Stomach (tissue), 8 donors: ENCODE measurements at regions not wholly inside any gene's neighbourhood (a gene's known extent, or its start where the extent isn't known, plus 50 kb on each side); places are given as distances from the start of the nearest gene placed in this dataset.
"Not testable (repeated sequence)": the region's sequence is repeated elsewhere in the genome, so short reads cannot be mapped to it uniquely, and the experiment has no call there.

Experiments used
- DNase-seq, 2 donors: peaks; one replicate each; pipeline versions ENCODE4 v3.0.0 to v3.0.0-alpha.2; 2013 to 2019
- H3K27ac ChIP-seq, 5 donors: fragments of 200-600 bp in 4 of 5; sonication (generic) in 4 of 5; one replicate each; pipeline ENCODE4 v1.5.1; 2013 to 2019; ENCODE audit warnings: mild to moderate bottlenecking in 1 of 5, moderate library complexity in 1 of 5
- H3K27me3 ChIP-seq, 3 donors: fragments of 200-600 bp; sonication (generic); one replicate each; pipeline ENCODE4 v1.5.1; 2017 to 2019; ENCODE audit warnings: mixed run types in 1 of 3
- H3K36me3 ChIP-seq, 4 donors: fragments of 200-600 bp; sonication (generic); 1 replicate in 3 of 4; 2 replicates in 1 of 4; pipeline ENCODE4 v1.5.1; 2016 to 2019
- H3K4me1 ChIP-seq, 4 donors: fragments of 200-600 bp; sonication (generic); one replicate each; pipeline ENCODE4 v1.5.1; 2016 to 2019
- H3K4me3 ChIP-seq, 4 donors: fragments of 200-600 bp; sonication (generic) in 3 of 4; one replicate each; pipeline ENCODE4 v1.5.1; 2016 to 2019; ENCODE audit warnings: mild to moderate bottlenecking in 1 of 4
- H3K9me3 ChIP-seq, 4 donors: fragments of 200-600 bp; sonication (generic); one replicate each; pipeline ENCODE4 v1.5.1; 2016 to 2019
- CTCF ChIP-seq, 7 experiments: fragments of 450-650 bp in 4 of 7; fragments of 200-600 bp in 3 of 7; sonication (generic) in 3 of 7; IDR thresholded peaks; one replicate each; pipeline ENCODE4 v1.5.1; 2016 to 2019; ENCODE audit warnings: antibody characterized with exemption in 7 of 7, control low read depth in 2 of 7, mild to moderate bottlenecking in 1 of 7
- EP300 ChIP-seq: sonication (generic); formaldehyde crosslinking; IDR thresholded peaks from one replicate; pipeline ENCODE4 v1.6.1; 2017; ENCODE audit warnings: antibody characterized with exemption
- POLR2A ChIP-seq, 4 donors: fragments of 450-650 bp; IDR thresholded peaks; one replicate each; pipeline ENCODE4 v1.6.1; 2016; ENCODE audit warnings: antibody characterized with exemption in 4 of 4, control low read depth in 2 of 4, mild to moderate bottlenecking in 1 of 4, moderate library complexity in 1 of 4
- POLR2AphosphoS5 ChIP-seq, 3 donors: sonication (generic); formaldehyde crosslinking; IDR thresholded peaks; one replicate each; pipeline ENCODE4 v1.6.1; 2016; ENCODE audit warnings: antibody characterized with exemption in 3 of 3
- WGBS, 5 donors: extraction: QIAGEN DNeasy Blood & Tissue Kit in 3 of 5; methylation state at CpG; one replicate each; pipeline versions ENCODE4 v1.1.5 to v1.1.7; 2013 to 2018; 5-methylcytosine and 5-hydroxymethylcytosine counted together
- intact Hi-C: fragments of 100-400 bp; cut with DNase I; formaldehyde crosslinking; loops from one replicate; pipeline ENCODE4 v1.15.1; 2023; ENCODE audit warnings: low total_unique reads
- donor health status: healthy with polysubstance abuse.
- donor health status: Bipolar disorder and iron deficiency.
- donor health status: healthy.

- Histone ChIP-seq H3K27me3 (no peaks in the 10 kb centered on the region), H3K9me3 (peaks cover 0 to 4% (median 0%) of the 10 kb centered on the region in 4 donors), H3K4me3 (no peak overlapping the region), H3K36me3 (no peaks in the 10 kb centered on the region), H3K27ac (no peak overlapping the region), H3K4me1 (no peaks in the 10 kb centered on the region)
- DNase-seq, result no peak
- 41 to 53% (median 43%) methylated on average over 3 of the region's 3 CpGs for WGBS, 5 donors
- TF ChIP-seq EP300 (no peak), POLR2AphosphoS5 (IDR thresholded peaks at IDR 0.05) (no peak), CTCF (IDR thresholded peaks at IDR 0.05) (no peak), POLR2A (IDR thresholded peaks at IDR 0.05) (no peak)
- intact Hi-C loops, result no loop called here
Measured at GRCh38 chr10:20485554-20485953, 411.6 kb downstream of the NEBL start.

- H3K9me3 ChIP-seq, result peaks cover 0 to 8% (median 0%) of the 10 kb centered on the region in 4 donors
- H3K27me3 ChIP-seq, result no peaks in the 10 kb centered on the region
- no peaks in the 10 kb centered on the region for H3K36me3 ChIP-seq
- no peaks in the 10 kb centered on the region for H3K4me1 ChIP-seq
- TF ChIP-seq POLR2A (IDR thresholded peaks at IDR 0.05) (no peak), EP300 (no peak), CTCF (IDR thresholded peaks at IDR 0.05) (no peak), POLR2AphosphoS5 (IDR thresholded peaks at IDR 0.05) (no peak)
- DNase-seq, result no peak
- intact Hi-C loops, result no loop called here
- H3K27ac ChIP-seq, result no peak overlapping the region
- H3K4me3 ChIP-seq, result no peak overlapping the region
- 70 to 79% (median 74%) methylated on average over 2 of the region's 2 CpGs for WGBS, 5 donors
Measured at GRCh38 chr10:20481054-20481453, 416.1 kb downstream of the NEBL start.

- H3K4me1 ChIP-seq, H3K27ac ChIP-seq, H3K36me3 ChIP-seq, intact Hi-C loops, DNase-seq, H3K9me3 ChIP-seq, H3K27me3 ChIP-seq, H3K4me3 ChIP-seq: not testable (repeated sequence)
- WGBS, 5 donors, result 92 to 100% (median 97%) methylated on average over 1 of the region's 1 CpG
Measured at GRCh38 chr10:20480575-20480974, 416.5 kb downstream of the NEBL start.

- Histone ChIP-seq H3K4me3 (no peak overlapping the region), H3K4me1 (no peaks in the 10 kb centered on the region), H3K27me3 (no peaks in the 10 kb centered on the region), H3K9me3 (no peaks in the 10 kb centered on the region), H3K36me3 (no peaks in the 10 kb centered on the region), H3K27ac (no peak overlapping the region)
- intact Hi-C loops, result no loop called here
- TF ChIP-seq CTCF (IDR thresholded peaks at IDR 0.05) (no peak), POLR2A (IDR thresholded peaks at IDR 0.05) (no peak), POLR2AphosphoS5 (IDR thresholded peaks at IDR 0.05) (no peak), EP300 (no peak)
- DNase-seq, result no peak
- 75 to 85% (median 80%) methylated on average over 2 of the region's 2 CpGs for WGBS, 5 donors
Measured at GRCh38 chr10:20474064-20474463, 423.0 kb downstream of the NEBL start.

GRCh38 chr10:20473023-20473760 is 423.9 kb downstream of the NEBL start:
- Histone ChIP-seq H3K27ac (no peak overlapping the region), H3K4me1 (no peaks in the 10 kb centered on the region), H3K36me3 (no peaks in the 10 kb centered on the region), H3K4me3 (no peak overlapping the region), H3K9me3 (no peaks in the 10 kb centered on the region), H3K27me3 (no peaks in the 10 kb centered on the region)
- DNase-seq, result peak in 1 of 2 donors; percentile 10
- TF ChIP-seq CTCF (IDR thresholded peaks at IDR 0.05) (no peak), POLR2AphosphoS5 (IDR thresholded peaks at IDR 0.05) (no peak), EP300 (no peak), POLR2A (IDR thresholded peaks at IDR 0.05) (no peak)
- intact Hi-C loops, result no loop called here
- 56 to 69% (median 63%) methylated on average over 5 of the region's 5 CpGs for WGBS, 5 donors
